Pancreas (tissue), 10 donors: ENCODE measurements at regions not wholly inside any gene's neighbourhood (a gene's known extent, or its start where the extent isn't known, plus 50 kb on each side); places are given as distances from the start of the nearest gene placed in this dataset.
"Not testable (repeated sequence)": the region's sequence is repeated elsewhere in the genome, so short reads cannot be mapped to it uniquely, and the experiment has no call there.

Source experiments
- ATAC-seq, 4 donors: fragments of 200-7000 bp; cut with Tn5 transposase; one replicate each; pipeline versions ENCODE4 v1.8.0 to v1.9.1; 2020; ENCODE audit warnings: mild to moderate bottlenecking in 4 of 4, moderate library complexity in 4 of 4
- DNase-seq, 6 donors: peaks; one replicate each; pipeline ENCODE4 v3.0.0-alpha.2; 2020
- FAIRE-seq: peaks from 2 replicates; lab custom pipeline; 2012; peaks lifted over from hg19 to GRCh38; lab: Jason Lieb, UNC
- H3K27ac ChIP-seq, 4 donors: fragments of 200-600 bp; sonication (generic); 1 replicate in 3 of 4; 2 replicates in 1 of 4; pipeline versions ENCODE4 v1.5.0 to v1.8.0; 2020
- H3K27me3 ChIP-seq, 4 donors: fragments of 200-600 bp; one replicate each; pipeline ENCODE4 v1.8.0; 2021
- H3K36me3 ChIP-seq, 3 donors: fragments of 200-600 bp; sonication (generic) in 1 of 3; one replicate each; pipeline versions ENCODE4 v1.5.0 to v1.8.0; 2020 to 2021
- H3K4me1 ChIP-seq, 3 donors: fragments of 200-600 bp; one replicate each; pipeline ENCODE4 v1.8.0; 2021
- H3K4me3 ChIP-seq, 4 donors: fragments of 200-600 bp; sonication (generic) in 2 of 4; one replicate each; pipeline versions ENCODE4 v1.5.0 to v1.8.0; 2020 to 2021
- H3K9me3 ChIP-seq, 4 donors: fragments of 200-600 bp; one replicate each; pipeline ENCODE4 v1.8.0; 2021
- CTCF ChIP-seq, 4 donors: fragments of 200-600 bp; sonication (generic) in 3 of 4; IDR thresholded peaks; one replicate each; pipeline versions ENCODE4 v1.5.0 to v1.8.0; 2021; ENCODE audit warnings: antibody characterized with exemption in 4 of 4
- WGBS, 2 donors: extraction: QIAGEN DNeasy Blood & Tissue Kit; methylation state at CpG; one replicate each; pipeline ENCODE4 v1.1.7; 2013; 5-methylcytosine and 5-hydroxymethylcytosine counted together
- intact Hi-C, 3 donors: fragments of 100-400 bp; cut with DNase I; formaldehyde crosslinking; loops; one replicate each; pipeline versions ENCODE4 v1.11.1 to v1.14.2; 2022
- donor health status: healthy with polysubstance abuse.
- donor health status: DM: no; HTN: no; CAD: no; lungs with moderate emphysema.
- donor health status: DM: no; HTN: no; CAD: no.
- donor health status: control.
- donor health status: control.
- donor health status: Bipolar disorder and iron deficiency.
- donor health status: DM: yes; HTN: yes; CAD: no.
- donor health status: DM: no; HTN: no; CAD: no.
- donor health status: DM: no; HTN: no; CAD: no.
- donor health status: DM: yes; HTN: yes; CAD: no.

DNA sequence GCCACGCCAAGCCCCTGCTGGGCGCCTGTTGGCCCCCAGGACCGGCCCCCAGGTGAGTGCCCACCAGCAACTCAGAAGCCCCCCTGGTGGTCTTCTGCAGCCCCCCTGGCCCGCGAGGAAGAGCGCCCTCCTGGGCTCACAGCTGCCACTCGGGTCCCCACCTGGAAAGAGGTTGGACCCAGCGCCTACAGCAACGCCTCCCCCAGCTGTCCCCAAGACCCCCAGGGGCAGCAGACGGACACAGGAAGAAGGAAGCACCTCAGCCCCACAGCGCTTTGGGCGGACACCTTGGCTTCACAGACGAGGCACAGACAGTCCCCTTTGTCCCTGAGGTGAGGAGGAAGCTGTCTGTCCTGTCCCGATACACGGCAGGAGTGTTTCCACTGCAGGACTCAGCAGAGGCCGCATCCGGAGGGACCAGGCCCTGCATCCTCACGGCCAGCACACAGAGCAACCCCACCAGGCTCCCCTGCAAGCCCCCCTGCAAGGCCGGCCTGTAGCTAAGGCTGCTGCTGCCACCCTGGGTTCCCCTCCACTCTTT is 115.6 kb upstream of the NKX1-1 start:
- Histone ChIP-seq H3K27me3 (no peaks in the 10 kb centered on the region), H3K4me1 (no peaks in the 10 kb centered on the region), H3K9me3 (no peaks in the 10 kb centered on the region), H3K4me3 (no peak overlapping the region), H3K36me3 (no peaks in the 10 kb centered on the region), H3K27ac (no peak overlapping the region)
- DNase-seq, result peak in 3 of 6 donors; percentile 10 to 65 (median 32)
- WGBS, 2 donors, result 76 to 87% methylated on average over 19 of the region's 19 CpGs
- TF ChIP-seq CTCF (IDR thresholded peaks at IDR 0.05), result no peak
- no peak for FAIRE-seq
- ATAC-seq, result no peak
- intact Hi-C loops, result no loop called here

DNA sequence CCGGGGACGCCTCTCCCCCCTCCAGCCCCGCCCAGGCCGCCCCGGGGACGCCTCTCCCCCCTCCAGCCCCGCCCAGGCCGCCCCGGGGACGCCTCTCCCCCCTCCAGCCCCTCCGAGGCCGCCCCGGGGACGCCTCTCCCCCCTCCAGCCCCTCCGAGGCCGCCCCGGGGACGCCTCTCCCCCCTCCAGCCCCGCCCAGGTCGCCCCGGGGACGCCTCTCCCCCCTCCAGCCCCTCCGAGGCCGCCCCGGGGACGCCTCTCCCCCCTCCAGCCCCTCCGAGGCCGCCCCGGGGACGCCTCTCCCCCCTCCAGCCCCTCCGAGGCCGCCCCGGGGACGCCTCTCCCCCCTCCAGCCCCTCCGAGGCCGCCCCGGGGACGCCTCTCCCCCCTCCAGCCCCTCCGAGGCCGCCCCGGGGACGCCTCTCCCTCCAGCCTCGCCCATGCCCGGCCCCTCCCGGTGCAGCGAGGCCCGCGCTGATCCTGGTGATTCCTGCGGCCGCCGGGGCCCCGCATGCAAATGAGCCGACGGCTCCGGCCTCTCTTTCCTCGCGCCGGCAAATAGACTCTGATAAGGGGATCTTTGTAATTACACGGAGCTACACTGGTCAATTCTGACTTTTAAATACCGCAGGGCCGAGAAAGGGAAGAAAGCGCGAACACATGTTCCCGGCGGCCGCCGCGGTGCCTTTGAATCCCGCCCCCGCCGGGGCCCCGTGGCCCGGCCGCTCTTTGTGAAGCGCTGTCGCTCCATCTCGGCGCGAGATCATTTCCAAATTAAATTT is 114.7 kb upstream of the NKX1-1 start:
- H3K36me3 ChIP-seq, intact Hi-C loops, FAIRE-seq, H3K9me3 ChIP-seq, H3K4me1 ChIP-seq, H3K27ac ChIP-seq, H3K27me3 ChIP-seq: not testable (repeated sequence)
- DNase-seq (peak in 3 of 6 donors; percentile 19 to 70 (median 57)), ATAC-seq (peak; percentile 17 to 91 (median 73))
- 10 to 21% methylated on average over 47 to 65 of the region's 79 CpGs for WGBS, 2 donors
- H3K4me3 ChIP-seq, result peak overlapping the region in 2 of 4 donors; percentile 11 to 22

GRCh38 chr4:1519787-1520661 is 113.8 kb upstream of the NKX1-1 start:
- peak in 1 of 4 donors; percentile 45 for ATAC-seq

DNA sequence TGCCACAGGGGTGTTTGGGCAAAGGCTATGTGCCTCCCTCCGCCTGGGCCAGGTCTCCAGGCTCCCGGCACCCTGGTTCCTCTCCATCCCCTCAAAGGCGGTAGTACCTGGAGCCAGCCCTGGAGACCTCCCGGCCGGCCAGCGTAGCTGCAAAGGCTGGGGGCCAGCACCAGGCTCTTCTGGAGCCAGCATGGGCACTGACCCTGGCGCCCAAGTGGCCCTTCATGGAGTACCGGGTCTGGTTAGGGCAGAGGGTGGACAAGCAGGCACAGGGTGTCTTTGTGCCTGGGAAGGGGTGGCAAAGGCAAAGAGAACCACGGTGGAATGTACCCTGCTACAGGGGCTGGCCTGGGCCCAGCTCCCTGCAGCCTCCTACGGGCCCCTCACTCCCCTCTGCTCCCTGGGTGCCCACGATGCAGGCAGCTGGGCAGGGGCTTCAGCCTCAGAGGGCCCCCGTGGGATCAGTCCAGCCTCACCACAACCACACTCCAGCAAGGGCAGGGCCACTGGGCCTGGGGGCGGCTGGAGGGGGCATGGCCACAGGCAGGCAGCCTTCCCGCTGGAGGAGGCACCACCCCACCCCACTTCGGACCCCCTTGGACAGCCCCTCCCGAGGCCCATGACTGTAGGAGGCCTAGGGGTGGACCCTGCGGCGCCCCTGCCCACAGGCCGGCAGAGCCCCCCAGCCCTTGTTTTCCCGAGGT is 112.9 kb upstream of the NKX1-1 start:
- ATAC-seq (no peak), DNase-seq (peak in 3 of 6 donors; percentile 18 to 58 (median 52)), FAIRE-seq (no peak)
- H3K9me3 ChIP-seq, result no peaks in the 10 kb centered on the region
- TF ChIP-seq CTCF (IDR thresholded peaks at IDR 0.05), result no peak
- H3K4me3 ChIP-seq, result no peak overlapping the region
- H3K36me3 ChIP-seq, result no peaks in the 10 kb centered on the region
- H3K27me3 ChIP-seq, result no peaks in the 10 kb centered on the region
- no peak overlapping the region for H3K27ac ChIP-seq
- WGBS, 2 donors, result 63 to 75% methylated on average over 17 to 20 of the region's 20 CpGs
- H3K4me1 ChIP-seq, result no peaks in the 10 kb centered on the region
- intact Hi-C loops, result loop anchor here in 1 of 3 donors (5.0 kb wide), 1 partner anchor 162 kb away; no protein-coding TSS in a partner anchor

More at GRCh38 chr4:1519787-1520661, 113.8 kb upstream of the NKX1-1 start:
- Histone ChIP-seq H3K9me3 (no peaks in the 10 kb centered on the region), H3K27ac (no peak overlapping the region), H3K4me3 (no peak overlapping the region), H3K36me3 (no peaks in the 10 kb centered on the region), H3K4me1 (no peaks in the 10 kb centered on the region), H3K27me3 (no peaks in the 10 kb centered on the region)
- intact Hi-C loops, result loop anchor here in 1 of 3 donors (5.0 kb wide), 1 partner anchor 163 kb away; no protein-coding TSS in a partner anchor
- TF ChIP-seq CTCF (IDR thresholded peaks at IDR 0.05), result no peak
- peak in 3 of 6 donors; percentile 11 to 66 (median 54) for DNase-seq
- FAIRE-seq, result no peak
- WGBS, 2 donors, result 53 to 59% methylated on average over 37 to 58 of the region's 58 CpGs
